HEK293T (cell line): ENCODE measurements at regions not wholly inside any gene's neighbourhood (a gene's known extent, or its start where the extent isn't known, plus 50 kb on each side); places are given as distances from the start of the nearest gene placed in this dataset.

Experiments used
- BHLHE40 ChIP-seq: fragments of 450-650 bp; IDR thresholded peaks from 2 replicates; pipeline ENCODE4 v1.6.1; 2016; ENCODE audit warnings: mild to moderate bottlenecking, moderate library complexity, borderline replicate concordance
- ELF4 ChIP-seq: fragments of 450-650 bp; IDR thresholded peaks from 2 replicates; pipeline ENCODE4 v1.6.1; 2017; ENCODE audit warnings: antibody characterized with exemption
- FOXA1 ChIP-seq: fragments of 450-650 bp; IDR thresholded peaks from 2 replicates; pipeline ENCODE4 v1.6.1; 2016; ENCODE audit warnings: mild to moderate bottlenecking
- FOXK2 ChIP-seq: fragments of 450-650 bp; IDR thresholded peaks from 2 replicates; pipeline ENCODE4 v1.6.1; 2016; ENCODE audit warnings: mild to moderate bottlenecking
- HDGF ChIP-seq: fragments of 450-650 bp; IDR thresholded peaks from 2 replicates; pipeline ENCODE4 v1.6.1; 2017; ENCODE audit warnings: antibody characterized with exemption, borderline replicate concordance
- L3MBTL2 ChIP-seq: fragments of 450-650 bp; conservative IDR thresholded peaks from 2 replicates; pipeline ENCODE4 v1.6.1; 2016; ENCODE audit warnings: mild to moderate bottlenecking
- LEF1 ChIP-seq: fragments of 450-650 bp; IDR thresholded peaks from 2 replicates; pipeline ENCODE4 v1.6.1; 2017; ENCODE audit warnings: mild to moderate bottlenecking, borderline replicate concordance
- PKNOX1 ChIP-seq: fragments of 450-650 bp; IDR thresholded peaks from 2 replicates; pipeline ENCODE4 v1.6.1; 2016
- SP1 ChIP-seq: fragments of 450-650 bp; IDR thresholded peaks from 2 replicates; pipeline ENCODE4 v1.6.1; 2017
- SUZ12 ChIP-seq: fragments of 450-650 bp; IDR thresholded peaks from 2 replicates; pipeline ENCODE4 v1.6.1; 2016; ENCODE audit warnings: mild to moderate bottlenecking

GRCh38 chr15:93210995-93211394 lies 122.0 kb upstream of the RGMA start:
- TF ChIP-seq HDGF, result no peak
- no peak for TF ChIP-seq ELF4
- no peak for TF ChIP-seq PKNOX1
- no peak for TF ChIP-seq SP1
- TF ChIP-seq BHLHE40, result no peak
- no peak for TF ChIP-seq LEF1
- TF ChIP-seq SUZ12, result no peak
- no peak for TF ChIP-seq FOXK2
- TF ChIP-seq FOXA1, result no peak
- TF ChIP-seq L3MBTL2, result no peak
